Neural progenitor cell (in vitro differentiated cells): ENCODE measurements at regions not wholly inside any gene's neighbourhood (a gene's known extent, or its start where the extent isn't known, plus 50 kb on each side); places are given as distances from the start of the nearest gene placed in this dataset.

Source experiments
- CTCF ChIP-seq: fragments of 200-600 bp; sonication (generic); IDR thresholded peaks from 2 replicates; pipeline ENCODE4 v1.5.1; 2017; ENCODE audit warnings: antibody characterized with exemption, mild to moderate bottlenecking
- EZH2 ChIP-seq: fragments of 200-600 bp; sonication (generic); IDR thresholded peaks from 2 replicates; pipeline ENCODE4 v1.6.1; 2017; ENCODE audit warnings: antibody characterized with exemption, mild to moderate bottlenecking, moderate library complexity
- EZH2phosphoT487 ChIP-seq: fragments of 200-600 bp; sonication (generic); IDR thresholded peaks from 2 replicates; pipeline ENCODE4 v1.6.1; 2017; ENCODE audit warnings: antibody characterized with exemption

GRCh38 chr10:35765996-35766395 lies 123.9 kb upstream of the FZD8 start:
- TF ChIP-seq CTCF (no peak), EZH2 (no peak), EZH2phosphoT487 (no peak)
